WTC11 (cell line): ENCODE measurements at regions not wholly inside any gene's neighbourhood (a gene's known extent, or its start where the extent isn't known, plus 50 kb on each side); places are given as distances from the start of the nearest gene placed in this dataset.
"Not testable (repeated sequence)": the region's sequence is repeated elsewhere in the genome, so short reads cannot be mapped to it uniquely, and the experiment has no call there.

ENCODE experiments used
- ATAC-seq: fragments of 200-7000 bp; cut with Tn5 transposase; 2 replicates; pipeline ENCODE4 v1.10.0; 2021; ENCODE audit warnings: mild to moderate bottlenecking, moderate library complexity
- CTCF ChIA-PET: fragments of 300-600 bp; sonication (Branson Sonifier 250); formaldehyde crosslinking; loops from one replicate; lab custom pipeline; 2021; ENCODE audit warnings: antibody characterized with exemption; lab: Charles Lee
- POLR2A ChIA-PET: fragments of 350-600 bp; sonication (Branson Sonifier 250); formaldehyde crosslinking; loops from one replicate; lab custom pipeline; 2021; ENCODE audit warnings: antibody characterized with exemption; lab: Charles Lee
- DNase-seq: peaks from one replicate; pipeline ENCODE4 v3.0.0; 2021; ENCODE audit warnings: low spot score
- H3K27ac Mint-ChIP-seq: 2 replicates; pipeline ENCODE4 v1.8.0; 2021; ENCODE audit warnings: mixed read lengths
- H3K27me3 Mint-ChIP-seq: 2 replicates; pipeline ENCODE4 v1.8.0; 2021; ENCODE audit warnings: low read depth, mild to moderate bottlenecking, moderate library complexity, mixed read lengths
- H3K36me3 Mint-ChIP-seq: 2 replicates; pipeline ENCODE4 v1.8.0; 2021; ENCODE audit warnings: mixed read lengths
- H3K4me1 Mint-ChIP-seq: 2 replicates; pipeline ENCODE4 v1.8.0; 2022; ENCODE audit warnings: mixed read lengths
- H3K4me3 Mint-ChIP-seq: 2 replicates; pipeline ENCODE4 v1.8.0; 2021; ENCODE audit warnings: mild to moderate bottlenecking, moderate library complexity, mixed read lengths
- H3K9me3 Mint-ChIP-seq: 2 replicates; pipeline ENCODE4 v1.8.0; 2021; ENCODE audit warnings: mixed read lengths
- CBFB ChIP-seq: sonication (generic); formaldehyde crosslinking; IDR thresholded peaks from 2 replicates; pipeline ENCODE4 v1.8.1; 2022; ENCODE audit warnings: mild to moderate bottlenecking, low read depth, missing genetic modification reagents
- CREM ChIP-seq: sonication (generic); formaldehyde crosslinking; IDR thresholded peaks from 2 replicates; pipeline ENCODE4 v1.8.1; 2022; ENCODE audit warnings: mild to moderate bottlenecking, missing genetic modification reagents, moderate library complexity
- ESRRA ChIP-seq: sonication (generic); formaldehyde crosslinking; IDR thresholded peaks from 2 replicates; pipeline ENCODE4 v1.8.1; 2022; ENCODE audit warnings: mild to moderate bottlenecking, missing genetic modification reagents, borderline replicate concordance
- FOXJ3 ChIP-seq: sonication (generic); formaldehyde crosslinking; IDR thresholded peaks from 2 replicates; pipeline ENCODE4 v1.9.0; 2021; ENCODE audit warnings: missing genetic modification reagents, mild to moderate bottlenecking, borderline replicate concordance
- FOXP1 ChIP-seq: sonication (generic); formaldehyde crosslinking; IDR thresholded peaks from 2 replicates; pipeline ENCODE4 v1.8.0; 2022; ENCODE audit warnings: missing genetic modification reagents, mild to moderate bottlenecking, moderate library complexity, borderline replicate concordance
- GRHL2 ChIP-seq: fragments of 250-450 bp; sonication (Bioruptor Pico); IDR thresholded peaks from 2 replicates; pipeline ENCODE4 v1.8.0; 2022; ENCODE audit warnings: mild to moderate bottlenecking, moderate library complexity; ENCODE audit not compliant: insufficient replicate concordance, severe bottlenecking
- MXD4 ChIP-seq: fragments of 250-450 bp; sonication (Bioruptor Pico); IDR thresholded peaks from 2 replicates; pipeline ENCODE4 v1.8.0; 2021; ENCODE audit warnings: mild to moderate bottlenecking, moderate library complexity, borderline replicate concordance
- NR3C1 ChIP-seq: sonication (generic); formaldehyde crosslinking; conservative IDR thresholded peaks from 2 replicates; pipeline ENCODE4 v1.8.1; 2023; ENCODE audit warnings: low read depth, mild to moderate bottlenecking, missing genetic modification reagents
- RELA ChIP-seq: sonication (generic); formaldehyde crosslinking; IDR thresholded peaks from 2 replicates; pipeline ENCODE4 v1.8.1; 2022; ENCODE audit warnings: missing genetic modification reagents, mild to moderate bottlenecking, borderline replicate concordance
- TEAD4 ChIP-seq: sonication (generic); formaldehyde crosslinking; IDR thresholded peaks from 2 replicates; pipeline ENCODE4 v1.8.0; 2022; ENCODE audit warnings: mild to moderate bottlenecking, missing genetic modification reagents
- ZNF121 ChIP-seq: sonication (generic); formaldehyde crosslinking; IDR thresholded peaks from 2 replicates; pipeline ENCODE4 v1.8.0; 2023; ENCODE audit warnings: missing genetic modification reagents
- ZNF138 ChIP-seq: sonication (generic); formaldehyde crosslinking; conservative IDR thresholded peaks from 2 replicates; pipeline ENCODE4 v1.8.1; 2022; ENCODE audit warnings: mild to moderate bottlenecking, moderate library complexity, missing genetic modification reagents
- ZNF232 ChIP-seq: sonication (generic); formaldehyde crosslinking; IDR thresholded peaks from 2 replicates; pipeline ENCODE4 v1.8.0; 2022; ENCODE audit warnings: mild to moderate bottlenecking, missing genetic modification reagents
- ZNF317 ChIP-seq: sonication (generic); formaldehyde crosslinking; IDR thresholded peaks from 2 replicates; pipeline ENCODE4 v1.8.1; 2023; ENCODE audit warnings: low read depth, mild to moderate bottlenecking, moderate library complexity, missing genetic modification reagents, borderline replicate concordance
- ZNF396 ChIP-seq: fragments of 250-450 bp; sonication (Bioruptor Pico); IDR thresholded peaks from 2 replicates; pipeline ENCODE4 v1.8.0; 2021; ENCODE audit warnings: mild to moderate bottlenecking, moderate library complexity, borderline replicate concordance
- ZNF423 ChIP-seq: fragments of 250-450 bp; sonication (Bioruptor Pico); IDR thresholded peaks from 2 replicates; pipeline ENCODE4 v2.1.2; 2022; ENCODE audit warnings: mild to moderate bottlenecking, moderate library complexity
- TF ChIP-seq, protein P1 (sequence below): fragments of 250-450 bp; sonication (Bioruptor Pico); conservative IDR thresholded peaks from 2 replicates; pipeline ENCODE4 v1.9.0; 2021; ENCODE audit warnings: mild to moderate bottlenecking
- TF ChIP-seq, protein P2 (sequence below): sonication (generic); formaldehyde crosslinking; IDR thresholded peaks from 2 replicates; pipeline ENCODE4 v1.8.1; 2023; ENCODE audit warnings: mild to moderate bottlenecking, moderate library complexity, missing genetic modification reagents
- TF ChIP-seq, protein P3 (sequence below): sonication (generic); formaldehyde crosslinking; IDR thresholded peaks from 2 replicates; pipeline ENCODE4 v1.8.1; 2022; ENCODE audit warnings: low read depth, missing genetic modification reagents, borderline replicate concordance
- TF ChIP-seq, protein P4 (sequence below): fragments of 250-450 bp; sonication (Bioruptor Pico); IDR thresholded peaks from 2 replicates; pipeline ENCODE4 v1.8.0; 2021; ENCODE audit warnings: mild to moderate bottlenecking

DNA sequence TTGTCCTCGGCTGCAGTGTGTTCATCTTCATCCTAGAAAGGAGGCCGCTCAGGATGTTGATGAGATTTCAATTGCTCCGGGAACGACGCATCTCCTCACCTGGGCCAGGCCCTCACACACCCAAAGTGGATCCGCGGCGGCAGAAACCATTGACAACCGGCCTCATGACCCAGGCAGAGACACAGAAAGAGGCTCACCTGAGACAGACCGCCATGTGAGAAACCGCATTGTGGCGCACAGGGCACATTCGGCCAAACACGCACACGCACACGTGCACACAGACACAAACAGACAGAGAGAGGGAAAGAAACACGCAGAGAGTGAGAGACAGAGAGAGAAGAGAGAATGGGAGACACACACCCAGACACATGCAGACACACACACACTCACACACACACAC is 3879.3 kb downstream of the SRGAP2C start:
- H3K27ac Mint-ChIP-seq, H3K4me3 Mint-ChIP-seq, H3K4me1 Mint-ChIP-seq, ATAC-seq, POLR2A ChIA-PET, DNase-seq, CTCF ChIA-PET: not testable (repeated sequence)
- Mint-ChIP-seq H3K27me3 (peaks cover 24% of the 10 kb centered on the region), H3K9me3 (peaks cover 31% of the 10 kb centered on the region), H3K36me3 (peaks cover 35% of the 10 kb centered on the region)

DNA sequence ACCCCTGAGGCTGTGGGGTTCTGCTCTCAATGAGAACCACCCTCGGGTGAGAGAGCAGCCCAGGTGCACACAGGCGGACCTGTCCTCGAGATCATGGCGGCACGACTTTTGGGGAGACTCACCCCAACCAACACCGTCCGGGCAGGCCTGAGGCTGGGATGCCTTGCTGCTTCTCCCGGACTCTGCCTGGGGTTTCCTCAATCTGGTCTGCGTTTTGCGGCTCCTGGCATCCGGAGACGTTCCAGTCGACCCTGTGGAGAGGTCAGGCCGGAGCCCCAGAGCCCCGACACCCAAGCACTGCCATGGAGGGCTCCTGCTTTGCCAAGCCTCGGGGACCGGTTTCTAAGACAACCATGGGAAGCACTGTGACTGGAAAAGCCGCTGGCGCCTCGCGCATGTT is 3879.7 kb downstream of the SRGAP2C start:
- DNase-seq = no peak
- Mint-ChIP-seq H3K36me3 (peaks cover 39% of the 10 kb centered on the region), H3K4me3 (no peak overlapping the region), H3K9me3 (peaks cover 36% of the 10 kb centered on the region), H3K27ac (no peak overlapping the region), H3K4me1 (no peaks in the 10 kb centered on the region), H3K27me3 (peaks cover 28% of the 10 kb centered on the region)
- ChIA-PET POLR2A (no interaction called here), CTCF (no interaction called here)
- ATAC-seq = no peak
- TF ChIP-seq TEAD4 (CRISPR knock-in tag) (no peak), ZNF121 (CRISPR knock-in tag) (no peak), GRHL2 (no peak), ZNF138 (no peak), FOXJ3 (CRISPR knock-in tag) (no peak)

DNA sequence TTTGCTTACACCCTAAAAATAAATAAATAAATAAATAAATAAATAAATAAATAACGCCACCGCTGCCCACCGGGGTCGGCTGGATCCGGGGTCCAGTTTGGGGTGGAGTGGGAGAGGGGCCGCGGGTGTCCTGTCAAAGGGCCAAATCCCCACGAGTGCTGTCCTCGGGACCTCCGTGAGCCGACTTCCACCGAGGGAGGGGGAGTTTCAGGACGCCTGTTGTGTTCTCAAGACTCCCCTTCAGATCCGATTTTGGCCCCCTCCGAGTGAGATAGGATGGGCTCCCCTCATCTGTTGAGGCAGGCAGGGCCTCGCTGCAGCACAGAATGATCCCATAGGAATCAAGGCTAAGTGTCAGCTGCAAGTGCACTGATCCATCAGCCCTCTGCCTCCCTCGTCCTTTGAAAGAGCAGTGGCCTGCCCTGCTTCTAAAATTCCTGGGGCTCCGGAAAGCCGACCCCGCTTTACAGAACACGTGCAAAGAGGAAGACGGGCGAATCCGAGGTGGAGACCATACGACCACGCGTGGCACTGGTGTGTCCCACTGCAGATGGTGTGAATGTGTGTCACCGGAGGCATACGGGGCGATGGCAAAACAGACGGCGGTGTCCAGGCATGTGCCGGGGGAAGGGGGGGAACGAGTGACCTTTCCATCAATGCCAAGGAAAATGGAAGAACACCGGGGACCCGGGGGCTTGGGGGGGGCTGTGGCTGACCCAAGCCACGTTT is 3880.5 kb downstream of the SRGAP2C start:
- H3K4me3 Mint-ChIP-seq = no peak overlapping the region
- no peak for DNase-seq
- H3K9me3 Mint-ChIP-seq = peaks cover 43% of the 10 kb centered on the region
- H3K4me1 Mint-ChIP-seq = no peaks in the 10 kb centered on the region
- TF ChIP-seq, protein P1, sequence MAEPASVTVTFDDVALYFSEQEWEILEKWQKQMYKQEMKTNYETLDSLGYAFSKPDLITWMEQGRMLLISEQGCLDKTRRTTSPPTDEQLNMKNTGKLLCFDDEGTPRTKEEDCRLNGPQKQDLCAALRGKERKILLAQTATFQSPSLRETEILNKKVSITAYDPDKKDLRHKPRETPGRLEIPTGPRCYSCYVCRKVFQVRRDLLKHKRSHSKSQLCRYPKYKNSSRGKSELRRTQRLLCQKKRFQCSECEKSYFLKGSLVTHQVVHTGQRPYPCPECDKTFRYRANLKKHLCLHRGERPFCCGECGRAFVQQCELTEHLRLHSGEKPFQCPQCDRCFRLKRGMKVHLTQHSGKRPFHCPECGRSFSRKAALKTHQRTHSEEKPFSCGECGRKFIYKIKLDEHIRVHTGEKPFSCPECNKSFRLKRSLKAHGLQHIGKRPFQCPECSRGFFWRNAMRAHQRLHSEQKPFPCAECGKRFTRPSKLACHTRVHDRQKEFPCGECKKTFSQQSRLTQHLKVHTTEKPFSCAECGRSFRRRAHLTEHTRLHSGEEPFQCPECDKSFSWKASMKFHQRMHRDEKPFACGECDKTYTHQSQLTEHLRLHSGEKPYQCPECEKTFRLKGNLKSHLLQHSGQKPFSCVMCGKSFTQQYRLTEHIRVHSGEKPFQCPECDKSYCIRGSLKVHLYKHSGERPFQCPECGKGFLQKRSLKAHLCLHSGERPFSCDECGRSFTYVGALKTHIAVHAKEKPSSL (CRISPR knock-in tag) = no peak
- no peak for TF ChIP-seq RELA (CRISPR knock-in tag)
- no peak for TF ChIP-seq ZNF423 (CRISPR knock-in tag)
- TF ChIP-seq ZNF396 (CRISPR knock-in tag) = no peak
- no peak for TF ChIP-seq FOXP1 (CRISPR knock-in tag)
- no peak for TF ChIP-seq ZNF232 (CRISPR knock-in tag)
- no peak for TF ChIP-seq NR3C1 (CRISPR knock-in tag)
- no peak for TF ChIP-seq ESRRA (CRISPR knock-in tag)
- no peak for TF ChIP-seq ZNF317 (CRISPR knock-in tag)
- TF ChIP-seq FOXJ3 (CRISPR knock-in tag) = no peak
- TF ChIP-seq, protein P2, sequence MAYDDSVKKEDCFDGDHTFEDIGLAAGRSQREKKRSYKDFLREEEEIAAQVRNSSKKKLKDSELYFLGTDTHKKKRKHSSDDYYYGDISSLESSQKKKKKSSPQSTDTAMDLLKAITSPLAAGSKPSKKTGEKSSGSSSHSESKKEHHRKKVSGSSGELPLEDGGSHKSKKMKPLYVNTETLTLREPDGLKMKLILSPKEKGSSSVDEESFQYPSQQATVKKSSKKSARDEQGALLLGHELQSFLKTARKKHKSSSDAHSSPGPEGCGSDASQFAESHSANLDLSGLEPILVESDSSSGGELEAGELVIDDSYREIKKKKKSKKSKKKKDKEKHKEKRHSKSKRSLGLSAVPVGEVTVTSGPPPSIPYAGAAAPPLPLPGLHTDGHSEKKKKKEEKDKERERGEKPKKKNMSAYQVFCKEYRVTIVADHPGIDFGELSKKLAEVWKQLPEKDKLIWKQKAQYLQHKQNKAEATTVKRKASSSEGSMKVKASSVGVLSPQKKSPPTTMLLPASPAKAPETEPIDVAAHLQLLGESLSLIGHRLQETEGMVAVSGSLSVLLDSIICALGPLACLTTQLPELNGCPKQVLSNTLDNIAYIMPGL (CRISPR knock-in tag) = no peak
- TF ChIP-seq CREM (CRISPR knock-in tag) = no peak
- TF ChIP-seq CBFB (CRISPR knock-in tag) = no peak
- no peak for TF ChIP-seq MXD4 (CRISPR knock-in tag)
- TF ChIP-seq, protein P3, sequence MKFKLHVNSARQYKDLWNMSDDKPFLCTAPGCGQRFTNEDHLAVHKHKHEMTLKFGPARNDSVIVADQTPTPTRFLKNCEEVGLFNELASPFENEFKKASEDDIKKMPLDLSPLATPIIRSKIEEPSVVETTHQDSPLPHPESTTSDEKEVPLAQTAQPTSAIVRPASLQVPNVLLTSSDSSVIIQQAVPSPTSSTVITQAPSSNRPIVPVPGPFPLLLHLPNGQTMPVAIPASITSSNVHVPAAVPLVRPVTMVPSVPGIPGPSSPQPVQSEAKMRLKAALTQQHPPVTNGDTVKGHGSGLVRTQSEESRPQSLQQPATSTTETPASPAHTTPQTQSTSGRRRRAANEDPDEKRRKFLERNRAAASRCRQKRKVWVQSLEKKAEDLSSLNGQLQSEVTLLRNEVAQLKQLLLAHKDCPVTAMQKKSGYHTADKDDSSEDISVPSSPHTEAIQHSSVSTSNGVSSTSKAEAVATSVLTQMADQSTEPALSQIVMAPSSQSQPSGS (CRISPR knock-in tag) = no peak
- TF ChIP-seq, protein P4, sequence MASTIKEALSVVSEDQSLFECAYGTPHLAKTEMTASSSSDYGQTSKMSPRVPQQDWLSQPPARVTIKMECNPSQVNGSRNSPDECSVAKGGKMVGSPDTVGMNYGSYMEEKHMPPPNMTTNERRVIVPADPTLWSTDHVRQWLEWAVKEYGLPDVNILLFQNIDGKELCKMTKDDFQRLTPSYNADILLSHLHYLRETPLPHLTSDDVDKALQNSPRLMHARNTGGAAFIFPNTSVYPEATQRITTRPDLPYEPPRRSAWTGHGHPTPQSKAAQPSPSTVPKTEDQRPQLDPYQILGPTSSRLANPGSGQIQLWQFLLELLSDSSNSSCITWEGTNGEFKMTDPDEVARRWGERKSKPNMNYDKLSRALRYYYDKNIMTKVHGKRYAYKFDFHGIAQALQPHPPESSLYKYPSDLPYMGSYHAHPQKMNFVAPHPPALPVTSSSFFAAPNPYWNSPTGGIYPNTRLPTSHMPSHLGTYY = no peak
- TF ChIP-seq, all 79 proteins: peak for 0
- H3K27me3 Mint-ChIP-seq = peaks cover 36% of the 10 kb centered on the region
- ChIA-PET POLR2A (no interaction called here), CTCF (no interaction called here)
- ATAC-seq = no peak
- H3K27ac Mint-ChIP-seq = no peak overlapping the region
- peaks cover 47% of the 10 kb centered on the region for H3K36me3 Mint-ChIP-seq
